ENCODE measurements at regions not wholly inside any gene's neighbourhood (a gene's known extent, or its start where the extent isn't known, plus 50 kb on each side); places are given as distances from the start of the nearest gene placed in this dataset.
A peak's percentile ranks its signal among the peaks of the same experiment; 100 is the strongest.
"Not testable (repeated sequence)": the region's sequence is repeated elsewhere in the genome, so short reads cannot be mapped to it uniquely, and the experiment has no call there.

- peaks cover 27% of the 10 kb centered on the region for H3K36me3 Mint-ChIP-seq (ENCODE audit: low read depth)
- H3K27ac Mint-ChIP-seq = no peak overlapping the region
- H3K9me3 Mint-ChIP-seq = peaks cover 34% of the 10 kb centered on the region
- H3K4me1 Mint-ChIP-seq (ENCODE audit: low read depth) = no peaks in the 10 kb centered on the region
- H3K27me3 Mint-ChIP-seq = no peaks in the 10 kb centered on the region
- no peak overlapping the region for H3K4me3 Mint-ChIP-seq
- DNase-seq = no peak
Measured at GRCh38 chr12:47610686-47611252, 95.1 kb downstream of the RPAP3 start.

DNA sequence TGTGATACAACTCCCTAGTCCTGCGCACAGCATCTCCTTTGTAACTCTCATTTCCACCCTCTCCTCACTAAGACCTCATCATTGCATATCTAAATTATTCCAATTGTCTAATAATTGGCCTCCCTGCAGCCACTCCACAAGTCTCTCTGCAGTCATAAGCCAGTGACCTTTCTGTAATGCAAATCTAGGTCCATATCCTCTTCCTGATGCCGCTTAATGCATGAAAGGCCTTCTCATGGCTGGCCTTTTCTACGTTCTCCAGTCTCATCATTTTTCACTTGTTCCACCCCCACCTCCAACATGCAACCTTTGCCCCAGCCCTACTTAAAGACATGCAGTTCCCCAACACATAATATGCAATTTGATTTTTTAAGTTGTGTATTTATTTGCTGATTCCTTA is 96.0 kb downstream of the RPAP3 start:
- Mint-ChIP-seq H3K4me3 (no peak overlapping the region), H3K9me3 (peaks cover 34% of the 10 kb centered on the region), H3K36me3 (ENCODE audit: low read depth) (peaks cover 27% of the 10 kb centered on the region), H3K4me1 (ENCODE audit: low read depth) (peaks cover 5% of the 10 kb centered on the region), H3K27me3 (no peaks in the 10 kb centered on the region), H3K27ac (no peak overlapping the region)
- DNase-seq = no peak

- H3K9me3 Mint-ChIP-seq = peaks cover 25% of the 10 kb centered on the region
- DNase-seq, H3K27me3 Mint-ChIP-seq, H3K4me3 Mint-ChIP-seq, H3K27ac Mint-ChIP-seq: not testable (repeated sequence)
- H3K36me3 Mint-ChIP-seq (ENCODE audit: low read depth) = peaks cover 19% of the 10 kb centered on the region
- H3K4me1 Mint-ChIP-seq (ENCODE audit: low read depth) = peaks cover 12% of the 10 kb centered on the region
Measured at GRCh38 chr12:47608671-47609070, 97.2 kb downstream of the RPAP3 start.

DNA sequence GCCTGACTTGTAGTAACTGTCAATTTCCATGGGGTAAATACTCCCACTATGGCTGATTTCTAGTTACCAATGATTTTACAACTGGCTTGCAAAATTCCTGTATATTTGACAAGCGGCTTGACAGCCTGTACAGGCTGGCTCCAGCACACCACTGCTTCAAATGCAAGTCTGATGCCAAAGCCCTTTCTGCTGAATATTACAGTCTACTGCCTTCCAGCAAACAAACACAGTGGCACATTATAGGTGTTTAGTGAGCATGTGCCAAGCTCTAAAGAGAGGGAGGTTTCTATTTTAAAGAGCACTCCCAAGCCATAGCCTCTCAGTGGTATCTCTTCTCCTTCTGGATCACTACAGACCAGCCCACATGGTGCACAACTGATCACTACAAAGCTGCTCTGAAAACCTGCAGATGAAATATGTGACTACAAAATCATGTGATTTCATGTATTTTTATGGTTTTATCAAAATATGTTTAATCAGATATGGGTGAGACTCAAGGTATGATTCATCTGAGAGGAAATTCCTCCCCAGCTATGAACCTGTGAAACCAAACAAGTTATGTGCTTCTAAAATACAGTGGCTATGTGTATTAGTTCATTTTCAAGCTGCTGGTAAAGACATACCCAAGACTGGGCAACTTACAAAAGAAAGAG is 101.5 kb downstream of the RPAP3 start:
- peak overlapping the region; percentile 3 for H3K27ac Mint-ChIP-seq
- no peak overlapping the region for H3K4me3 Mint-ChIP-seq
- H3K27me3 Mint-ChIP-seq = no peaks in the 10 kb centered on the region
- H3K4me1 Mint-ChIP-seq (ENCODE audit: low read depth) = peaks cover 12% of the 10 kb centered on the region
- H3K9me3 Mint-ChIP-seq = peaks cover 15% of the 10 kb centered on the region
- peaks cover 9% of the 10 kb centered on the region for H3K36me3 Mint-ChIP-seq (ENCODE audit: low read depth)
- DNase-seq = no peak

DNA sequence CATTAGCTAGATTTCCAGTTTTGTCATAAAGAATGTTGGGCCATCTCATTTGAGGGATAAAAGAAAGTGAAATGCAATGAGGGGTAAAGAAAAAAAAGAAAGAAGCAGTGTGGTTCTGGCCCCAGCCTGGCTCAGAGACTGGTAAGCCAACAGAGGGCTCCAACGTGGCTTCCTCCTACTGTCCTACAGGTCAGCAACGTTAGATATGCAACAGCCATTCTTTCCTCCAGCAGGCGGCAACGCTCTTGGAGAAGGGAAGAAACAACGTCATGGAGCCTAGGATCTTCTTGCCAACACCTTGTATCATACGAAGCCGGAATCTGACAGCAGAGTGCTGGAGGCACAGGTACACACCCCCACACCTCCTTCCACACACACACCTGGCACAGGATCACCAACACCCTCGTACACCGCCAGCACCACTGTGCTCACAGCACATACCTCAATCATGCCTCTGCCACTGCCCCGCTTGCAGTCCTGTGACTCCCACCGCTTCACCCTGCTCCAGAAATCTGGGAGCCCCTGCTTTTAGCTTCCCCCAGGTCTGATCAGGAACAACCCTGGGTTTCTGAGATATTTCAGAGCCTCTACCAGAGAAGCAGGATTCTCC is 102.8 kb downstream of the RPAP3 start:
- H3K4me1 Mint-ChIP-seq (ENCODE audit: low read depth) = peaks cover 12% of the 10 kb centered on the region
- H3K9me3 Mint-ChIP-seq = peaks cover 15% of the 10 kb centered on the region
- H3K4me3 Mint-ChIP-seq = no peak overlapping the region
- peaks cover 9% of the 10 kb centered on the region for H3K36me3 Mint-ChIP-seq (ENCODE audit: low read depth)
- DNase-seq = no peak
- H3K27me3 Mint-ChIP-seq = no peaks in the 10 kb centered on the region
- no peak overlapping the region for H3K27ac Mint-ChIP-seq

GRCh38 chr12:47602325-47602724 is 103.5 kb downstream of the RPAP3 start:
- H3K4me3 Mint-ChIP-seq = no peak overlapping the region
- DNase-seq = no peak
- H3K27ac Mint-ChIP-seq = no peak overlapping the region
- peaks cover 9% of the 10 kb centered on the region for H3K36me3 Mint-ChIP-seq (ENCODE audit: low read depth)
- H3K4me1 Mint-ChIP-seq (ENCODE audit: low read depth) = peaks cover 12% of the 10 kb centered on the region
- H3K27me3 Mint-ChIP-seq = no peaks in the 10 kb centered on the region
- H3K9me3 Mint-ChIP-seq = peaks cover 8% of the 10 kb centered on the region

DNA sequence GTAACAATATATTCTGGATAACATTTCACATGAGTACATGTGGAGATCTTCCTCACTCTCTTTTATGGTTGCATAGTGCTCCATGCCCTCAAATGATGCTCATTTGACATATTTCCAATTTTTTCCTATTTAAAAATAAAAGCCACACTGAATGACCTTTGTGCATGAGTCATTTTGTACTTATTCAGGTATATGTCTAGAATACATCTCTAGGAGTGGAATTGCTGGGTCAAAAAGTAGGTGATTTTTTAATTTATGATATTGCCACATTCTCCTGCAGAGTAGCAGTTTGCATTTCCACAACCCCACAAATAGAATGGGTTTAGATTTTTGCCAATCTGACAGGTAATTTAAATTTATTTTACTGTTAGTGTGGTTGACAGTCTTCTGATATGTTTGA is 104.8 kb downstream of the RPAP3 start:
- Mint-ChIP-seq H3K4me1 (ENCODE audit: low read depth) (peaks cover 13% of the 10 kb centered on the region), H3K27ac (no peak overlapping the region), H3K27me3 (no peaks in the 10 kb centered on the region), H3K9me3 (peaks cover 3% of the 10 kb centered on the region), H3K36me3 (ENCODE audit: low read depth) (peaks cover 4% of the 10 kb centered on the region), H3K4me3 (no peak overlapping the region)
- no peak for DNase-seq

GRCh38 chr12:47591795-47592194 is 114.0 kb downstream of the RPAP3 start:
- Mint-ChIP-seq H3K4me1 (ENCODE audit: low read depth) (peaks cover 2% of the 10 kb centered on the region), H3K27ac (no peak overlapping the region), H3K36me3 (ENCODE audit: low read depth) (no peaks in the 10 kb centered on the region), H3K27me3 (no peaks in the 10 kb centered on the region), H3K4me3 (no peak overlapping the region), H3K9me3 (peaks cover 3% of the 10 kb centered on the region)
- no peak for DNase-seq

- no peak overlapping the region for H3K4me3 Mint-ChIP-seq
- no peak overlapping the region for H3K27ac Mint-ChIP-seq
- H3K27me3 Mint-ChIP-seq = no peaks in the 10 kb centered on the region
- H3K9me3 Mint-ChIP-seq = peaks cover 3% of the 10 kb centered on the region
- DNase-seq = no peak
- peaks cover 1% of the 10 kb centered on the region for H3K4me1 Mint-ChIP-seq (ENCODE audit: low read depth)
- no peaks in the 10 kb centered on the region for H3K36me3 Mint-ChIP-seq (ENCODE audit: low read depth)
Measured at GRCh38 chr12:47591361-47591791, 114.5 kb downstream of the RPAP3 start.

GRCh38 chr12:47590771-47591360 is 115.0 kb downstream of the RPAP3 start:
- Mint-ChIP-seq H3K27me3 (no peaks in the 10 kb centered on the region), H3K27ac (no peak overlapping the region), H3K4me3 (no peak overlapping the region), H3K9me3 (no peaks in the 10 kb centered on the region), H3K36me3 (ENCODE audit: low read depth) (no peaks in the 10 kb centered on the region), H3K4me1 (ENCODE audit: low read depth) (peaks cover 1% of the 10 kb centered on the region)
- no peak for DNase-seq

DNA sequence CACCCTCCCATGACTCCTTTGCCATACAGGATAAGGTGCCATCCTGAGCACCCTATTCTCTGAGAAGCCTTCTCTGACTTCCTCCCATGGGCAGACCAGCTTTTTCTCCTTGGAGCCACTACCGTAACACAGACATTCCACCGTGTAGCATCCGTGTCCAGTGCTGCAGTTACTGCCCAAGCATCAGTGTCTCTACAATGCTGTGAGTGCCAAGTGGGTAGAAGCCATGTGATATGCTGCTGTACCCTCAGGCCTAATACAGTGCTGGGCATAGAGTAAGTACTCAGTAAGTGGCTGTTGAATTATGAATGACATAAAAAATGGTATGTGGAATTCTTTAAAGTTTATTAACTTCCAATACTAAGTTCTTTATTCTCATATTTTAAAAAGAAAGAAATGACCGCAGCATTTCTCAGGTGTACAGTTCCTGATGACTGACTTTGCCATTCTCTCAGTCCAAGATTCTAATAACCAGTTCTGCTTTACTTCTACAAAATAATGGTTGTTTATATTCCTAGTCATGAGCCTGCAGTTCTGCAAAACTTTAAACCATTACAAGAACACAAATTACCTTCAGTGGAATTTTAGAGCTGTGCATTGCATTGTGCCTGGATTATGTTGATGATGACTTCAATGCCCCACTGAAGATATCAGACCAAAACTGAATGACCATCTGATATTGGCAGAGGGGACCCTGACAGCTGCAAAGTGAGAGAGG is 118.7 kb downstream of the RPAP3 start:
- DNase-seq = no peak
- Mint-ChIP-seq H3K4me1 (ENCODE audit: low read depth) (peaks cover 1% of the 10 kb centered on the region), H3K27ac (no peak overlapping the region), H3K36me3 (ENCODE audit: low read depth) (no peaks in the 10 kb centered on the region), H3K9me3 (no peaks in the 10 kb centered on the region), H3K4me3 (no peak overlapping the region), H3K27me3 (no peaks in the 10 kb centered on the region)

DNA sequence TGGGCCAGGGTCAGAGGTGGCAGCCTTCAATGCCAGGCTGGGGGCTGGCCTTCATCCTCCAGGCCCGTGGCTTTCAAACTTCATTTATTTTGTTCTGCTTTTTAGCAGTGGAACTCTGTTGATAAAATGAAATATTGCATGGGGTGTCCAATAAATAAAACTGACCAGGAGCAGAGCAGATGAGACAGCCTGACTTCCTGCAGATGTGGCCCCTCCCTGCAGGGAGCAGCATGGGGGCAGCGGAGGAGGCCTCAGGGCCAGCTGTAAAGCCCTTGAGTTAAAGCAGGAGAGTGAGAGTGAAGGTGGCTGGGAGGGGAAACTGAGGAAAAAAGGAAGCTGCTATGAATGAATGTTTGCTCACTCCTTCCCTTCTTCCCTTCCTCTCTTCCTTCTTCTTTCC is 120.3 kb downstream of the RPAP3 start:
- no peak overlapping the region for H3K27ac Mint-ChIP-seq
- H3K4me3 Mint-ChIP-seq = no peak overlapping the region
- peaks cover 1% of the 10 kb centered on the region for H3K4me1 Mint-ChIP-seq (ENCODE audit: low read depth)
- H3K27me3 Mint-ChIP-seq = no peaks in the 10 kb centered on the region
- no peaks in the 10 kb centered on the region for H3K36me3 Mint-ChIP-seq (ENCODE audit: low read depth)
- H3K9me3 Mint-ChIP-seq = no peaks in the 10 kb centered on the region
- no peak for DNase-seq

- Mint-ChIP-seq H3K27me3 (no peaks in the 10 kb centered on the region), H3K9me3 (no peaks in the 10 kb centered on the region), H3K4me3 (no peak overlapping the region), H3K36me3 (ENCODE audit: low read depth) (no peaks in the 10 kb centered on the region), H3K27ac (no peak overlapping the region), H3K4me1 (ENCODE audit: low read depth) (peaks cover 23% of the 10 kb centered on the region)
- no peak for DNase-seq
Measured at GRCh38 chr12:47578836-47579235, 127.0 kb downstream of the RPAP3 start.

GRCh38 chr12:47577206-47577989 is 128.4 kb downstream of the RPAP3 start:
- no peak for DNase-seq
- Mint-ChIP-seq H3K4me3 (no peak overlapping the region), H3K9me3 (no peaks in the 10 kb centered on the region), H3K4me1 (ENCODE audit: low read depth) (peaks cover 32% of the 10 kb centered on the region), H3K27me3 (no peaks in the 10 kb centered on the region), H3K36me3 (ENCODE audit: low read depth) (no peaks in the 10 kb centered on the region), H3K27ac (no peak overlapping the region)
